HL-60 (cell line): ENCODE measurements at regions not wholly inside any gene's neighbourhood (a gene's known extent, or its start where the extent isn't known, plus 50 kb on each side); places are given as distances from the start of the nearest gene placed in this dataset.

ENCODE experiments used
- DNase-seq, 2 experiments: peaks; one replicate each; pipeline ENCODE4 v3.0.0-alpha.2; 2010 to 2020; ENCODE audit warnings: low read depth in 1 of 2, low spot score in 1 of 2
- H3K27ac ChIP-seq: fragments of 250-450 bp; sonication (Bioruptor Pico); replicated peaks from 2 replicates; pipeline ENCODE4 v1.5.1; 2020; ENCODE audit warnings: mild to moderate bottlenecking, moderate library complexity
- H3K27me3 ChIP-seq: fragments of 250-450 bp; sonication (Bioruptor Pico); 2 replicates; pipeline ENCODE4 v1.5.1; 2021; ENCODE audit warnings: mild to moderate bottlenecking, moderate library complexity; ENCODE audit not compliant: insufficient read depth, poor library complexity, severe bottlenecking
- H3K4me3 ChIP-seq: replicated peaks from 2 replicates; pipeline ENCODE4 v1.5.1; 2011; ENCODE audit warnings: mild to moderate bottlenecking, control low read depth, low read length; ENCODE audit not compliant: insufficient read depth
- CTCF ChIP-seq: IDR thresholded peaks from one replicate; pipeline ENCODE4 v1.5.1; 2011; ENCODE audit warnings: low read length, control low read depth, inconsistent platforms; ENCODE audit not compliant: insufficient read depth
- GABPA ChIP-seq: IDR thresholded peaks from 2 replicates; pipeline ENCODE4 v1.6.1; 2012; ENCODE audit warnings: low read depth
- POLR2AphosphoS5 ChIP-seq: IDR thresholded peaks from 2 replicates; pipeline ENCODE4 v1.6.1; 2012; ENCODE audit warnings: low read depth
- REST ChIP-seq: IDR thresholded peaks from 2 replicates; pipeline ENCODE4 v1.6.1; 2012; ENCODE audit warnings: low read depth; ENCODE audit not compliant: insufficient replicate concordance
- SPI1 ChIP-seq: IDR thresholded peaks from 2 replicates; pipeline ENCODE4 v1.6.1; 2012; ENCODE audit warnings: low read depth, mild to moderate bottlenecking, borderline replicate concordance

- no peak overlapping the region for H3K4me3 ChIP-seq
- no peak for TF ChIP-seq POLR2AphosphoS5
- no peak for TF ChIP-seq GABPA
- TF ChIP-seq CTCF, result no peak
- TF ChIP-seq SPI1, result no peak
- no peak overlapping the region for H3K27ac ChIP-seq
- H3K27me3 ChIP-seq, result no peaks in the 10 kb centered on the region
- DNase-seq, result no peak
These were observed 332.1 kb upstream of the MAGI2 start for GRCh38 chr7:79785556-79785955.

GRCh38 chr7:79782906-79783305 is 329.4 kb upstream of the MAGI2 start:
- TF ChIP-seq REST, result no peak
- no peak for TF ChIP-seq SPI1
- no peak for TF ChIP-seq POLR2AphosphoS5
- Histone ChIP-seq H3K27ac (no peak overlapping the region), H3K27me3 (no peaks in the 10 kb centered on the region), H3K4me3 (no peak overlapping the region)
- no peak for DNase-seq

- Histone ChIP-seq H3K27me3 (no peaks in the 10 kb centered on the region), H3K4me3 (no peak overlapping the region), H3K27ac (no peak overlapping the region)
- TF ChIP-seq CTCF (no peak), REST (no peak), SPI1 (no peak), POLR2AphosphoS5 (no peak), GABPA (no peak)
- DNase-seq, result no peak
These were observed 328.8 kb upstream of the MAGI2 start for GRCh38 chr7:79782256-79782655.

- H3K27ac ChIP-seq, result no peak overlapping the region
- TF ChIP-seq POLR2AphosphoS5 (no peak), REST (no peak), CTCF (no peak), SPI1 (no peak), GABPA (no peak)
- H3K4me3 ChIP-seq, result no peak overlapping the region
- no peaks in the 10 kb centered on the region for H3K27me3 ChIP-seq
- DNase-seq, result no peak
These were observed 328.2 kb upstream of the MAGI2 start for GRCh38 chr7:79781716-79782115.
